ENCODE measurements at regions not wholly inside any gene's neighbourhood (a gene's known extent, or its start where the extent isn't known, plus 50 kb on each side); places are given as distances from the start of the nearest gene placed in this dataset.
"Not testable (repeated sequence)": the region's sequence is repeated elsewhere in the genome, so short reads cannot be mapped to it uniquely, and the experiment has no call there.

DNA sequence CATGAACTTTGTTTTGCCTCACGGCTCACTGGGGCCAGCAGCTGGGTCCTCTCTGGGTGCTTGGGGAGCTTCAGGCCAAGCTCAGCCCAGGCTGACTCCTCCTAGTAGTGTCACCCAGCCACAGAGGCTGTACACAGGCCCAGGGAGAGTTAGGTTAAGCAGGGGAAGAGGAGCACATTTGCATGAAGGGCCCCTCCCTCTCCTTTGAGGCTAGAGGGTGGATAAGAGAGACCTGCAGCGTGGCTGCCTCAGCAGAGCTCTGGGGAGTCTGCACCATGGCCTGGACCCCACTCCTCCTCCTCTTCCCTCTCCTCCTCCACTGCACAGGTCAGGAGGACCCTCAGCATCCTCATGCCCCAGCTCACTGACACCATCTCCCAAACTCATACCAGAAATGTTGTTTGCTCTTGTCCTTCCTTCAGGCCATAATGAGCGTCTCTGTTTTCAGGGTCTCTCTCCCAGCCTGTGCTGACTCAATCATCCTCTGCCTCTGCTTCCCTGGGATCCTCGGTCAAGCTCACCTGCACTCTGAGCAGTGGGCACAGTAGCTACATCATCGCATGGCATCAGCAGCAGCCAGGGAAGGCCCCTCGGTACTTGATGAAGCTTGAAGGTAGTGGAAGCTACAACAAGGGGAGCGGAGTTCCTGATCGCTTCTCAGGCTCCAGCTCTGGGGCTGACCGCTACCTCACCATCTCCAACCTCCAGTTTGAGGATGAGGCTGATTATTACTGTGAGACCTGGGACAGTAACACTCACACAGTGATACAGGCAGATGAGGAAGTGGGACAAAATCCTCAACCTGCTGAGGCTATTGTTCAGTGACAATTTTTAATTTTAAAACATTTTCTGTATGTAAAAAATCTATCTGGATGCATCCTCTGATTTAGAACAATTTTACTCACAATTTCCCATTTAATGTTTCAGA lies 82.4 kb upstream of the VPREB1 start:
- H3K27ac Mint-ChIP-seq (ENCODE audit: unreplicated experiment), result no peak overlapping the region
- BruUV-seq (replicated peaks), result no TSS peak
- CTCF ChIA-PET, result interaction anchor here (0.6 to 0.7 kb wide), 2 partner anchors 164 to 563 kb away, joined by 3 read pairs; no protein-coding TSS in a partner anchor
- peaks cover 5% of the 10 kb centered on the region for H3K36me3 Mint-ChIP-seq (ENCODE audit: insufficient read depth, unreplicated experiment)
- DNase-seq, result no peak
- intact Hi-C loops (cut with micrococcal nuclease; ENCODE audit: unreplicated experiment), result no loop called here
- peaks cover 84% of the 10 kb centered on the region for H3K27me3 Mint-ChIP-seq (ENCODE audit: unreplicated experiment)
- H3K4me3 Mint-ChIP-seq (ENCODE audit: low read depth, unreplicated experiment), result no peak overlapping the region
- no peaks in the 10 kb centered on the region for H3K9me3 Mint-ChIP-seq (ENCODE audit: low read depth, unreplicated experiment)
- no peaks in the 10 kb centered on the region for H3K4me1 Mint-ChIP-seq (ENCODE audit: low read depth, unreplicated experiment)
- TF ChIP-seq, protein P1, sequence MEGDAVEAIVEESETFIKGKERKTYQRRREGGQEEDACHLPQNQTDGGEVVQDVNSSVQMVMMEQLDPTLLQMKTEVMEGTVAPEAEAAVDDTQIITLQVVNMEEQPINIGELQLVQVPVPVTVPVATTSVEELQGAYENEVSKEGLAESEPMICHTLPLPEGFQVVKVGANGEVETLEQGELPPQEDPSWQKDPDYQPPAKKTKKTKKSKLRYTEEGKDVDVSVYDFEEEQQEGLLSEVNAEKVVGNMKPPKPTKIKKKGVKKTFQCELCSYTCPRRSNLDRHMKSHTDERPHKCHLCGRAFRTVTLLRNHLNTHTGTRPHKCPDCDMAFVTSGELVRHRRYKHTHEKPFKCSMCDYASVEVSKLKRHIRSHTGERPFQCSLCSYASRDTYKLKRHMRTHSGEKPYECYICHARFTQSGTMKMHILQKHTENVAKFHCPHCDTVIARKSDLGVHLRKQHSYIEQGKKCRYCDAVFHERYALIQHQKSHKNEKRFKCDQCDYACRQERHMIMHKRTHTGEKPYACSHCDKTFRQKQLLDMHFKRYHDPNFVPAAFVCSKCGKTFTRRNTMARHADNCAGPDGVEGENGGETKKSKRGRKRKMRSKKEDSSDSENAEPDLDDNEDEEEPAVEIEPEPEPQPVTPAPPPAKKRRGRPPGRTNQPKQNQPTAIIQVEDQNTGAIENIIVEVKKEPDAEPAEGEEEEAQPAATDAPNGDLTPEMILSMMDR (IDR thresholded peaks at IDR 0.05; ENCODE audit: unreplicated experiment), result no peak

DNA sequence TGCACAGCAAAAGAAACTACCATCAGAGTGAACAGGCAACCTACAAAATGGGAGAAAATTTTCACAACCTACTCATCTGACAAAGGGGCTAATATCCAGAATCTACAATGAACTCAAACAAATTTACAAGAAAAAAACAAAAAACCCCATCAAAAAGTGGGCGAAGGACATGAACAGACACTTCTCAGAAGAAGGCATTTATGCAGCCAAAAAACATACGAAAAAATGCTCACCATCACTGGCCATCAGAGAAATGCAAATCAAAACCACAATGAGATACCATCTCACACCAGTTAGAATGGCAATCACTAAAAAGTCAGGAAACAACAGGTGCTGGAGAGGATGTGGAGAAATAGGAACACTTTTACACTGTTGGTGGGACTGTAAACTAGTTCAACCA lies 83.8 kb upstream of the VPREB1 start:
- H3K4me1 Mint-ChIP-seq (ENCODE audit: low read depth, unreplicated experiment); DNase-seq; H3K9me3 Mint-ChIP-seq (ENCODE audit: low read depth, unreplicated experiment); intact Hi-C loops (cut with micrococcal nuclease; ENCODE audit: unreplicated experiment); H3K36me3 Mint-ChIP-seq (ENCODE audit: insufficient read depth, unreplicated experiment); H3K4me3 Mint-ChIP-seq (ENCODE audit: low read depth, unreplicated experiment); CTCF ChIA-PET; BruUV-seq (replicated peaks); H3K27ac Mint-ChIP-seq (ENCODE audit: unreplicated experiment): not testable (repeated sequence)
- peaks cover 70% of the 10 kb centered on the region for H3K27me3 Mint-ChIP-seq (ENCODE audit: unreplicated experiment)

DNA sequence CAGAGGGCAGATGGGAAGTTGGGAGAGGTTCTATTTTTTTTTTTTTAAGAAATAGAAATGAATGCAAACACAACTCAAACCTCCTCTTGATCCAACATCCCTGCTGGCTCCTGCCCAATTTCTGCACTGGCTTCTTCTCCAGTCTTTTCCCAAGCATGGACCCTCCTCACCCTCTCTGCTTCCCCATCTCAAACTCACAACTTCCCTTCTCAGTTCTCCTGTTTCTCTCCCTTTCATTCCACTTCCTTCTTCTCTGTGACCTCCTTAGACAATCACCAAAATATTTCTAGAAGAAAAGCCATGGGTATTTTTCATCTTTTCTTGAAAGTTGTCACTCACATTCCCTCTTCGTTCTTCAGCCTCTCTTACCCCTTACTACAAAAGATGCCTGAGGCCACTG lies 85.2 kb upstream of the VPREB1 start:
- CTCF ChIA-PET, result no interaction called here
- no peaks in the 10 kb centered on the region for H3K36me3 Mint-ChIP-seq (ENCODE audit: insufficient read depth, unreplicated experiment)
- intact Hi-C loops (cut with micrococcal nuclease; ENCODE audit: unreplicated experiment), result loop anchor here (5.0 kb wide), 1 partner anchor 38 kb away; no protein-coding TSS in a partner anchor
- TF ChIP-seq, protein P1 (IDR thresholded peaks at IDR 0.05; ENCODE audit: unreplicated experiment), result no peak
- BruUV-seq (replicated peaks), result no TSS peak
- H3K9me3 Mint-ChIP-seq (ENCODE audit: low read depth, unreplicated experiment), result no peaks in the 10 kb centered on the region
- H3K27me3 Mint-ChIP-seq (ENCODE audit: unreplicated experiment), result peaks cover 68% of the 10 kb centered on the region
- no peak for DNase-seq
- no peak overlapping the region for H3K27ac Mint-ChIP-seq (ENCODE audit: unreplicated experiment)
- H3K4me1 Mint-ChIP-seq (ENCODE audit: low read depth, unreplicated experiment), result no peaks in the 10 kb centered on the region
- H3K4me3 Mint-ChIP-seq (ENCODE audit: low read depth, unreplicated experiment), result no peak overlapping the region

DNA sequence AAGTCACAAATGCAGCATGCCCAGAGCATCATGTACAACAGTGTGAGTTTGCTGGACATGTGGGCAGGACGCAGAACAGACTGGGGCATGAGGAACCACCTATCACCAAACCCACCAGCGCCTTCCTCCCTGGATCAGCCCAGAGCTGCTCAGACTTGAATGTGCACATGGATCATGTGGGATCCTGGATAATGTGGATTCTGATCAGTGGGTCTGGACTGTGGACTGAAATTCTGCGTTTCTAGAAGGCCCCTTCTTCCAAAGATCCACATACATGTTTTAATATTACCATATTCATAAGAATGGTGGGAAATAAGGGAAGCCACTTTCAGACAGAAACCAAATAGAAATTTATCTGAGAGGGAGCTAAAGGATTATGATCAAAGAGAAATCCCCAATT lies 85.6 kb upstream of the VPREB1 start:
- Mint-ChIP-seq H3K4me1 (ENCODE audit: low read depth, unreplicated experiment) (no peaks in the 10 kb centered on the region), H3K9me3 (ENCODE audit: low read depth, unreplicated experiment) (no peaks in the 10 kb centered on the region), H3K27ac (ENCODE audit: unreplicated experiment) (no peak overlapping the region), H3K36me3 (ENCODE audit: insufficient read depth, unreplicated experiment) (no peaks in the 10 kb centered on the region), H3K27me3 (ENCODE audit: unreplicated experiment) (peaks cover 68% of the 10 kb centered on the region), H3K4me3 (ENCODE audit: low read depth, unreplicated experiment) (no peak overlapping the region)
- no TSS peak for BruUV-seq (replicated peaks)
- intact Hi-C loops (cut with micrococcal nuclease; ENCODE audit: unreplicated experiment), result loop anchor here (5.0 kb wide), 1 partner anchor 38 kb away; no protein-coding TSS in a partner anchor
- CTCF ChIA-PET, result no interaction called here
- no peak for DNase-seq
- TF ChIP-seq, protein P1 (IDR thresholded peaks at IDR 0.05; ENCODE audit: unreplicated experiment), result no peak

Data from Calu3 (cell line).